NCI-H524 treated with DMSO at 0.1 percent for 48 hours (cell line): ENCODE measurements at regions not wholly inside any gene's neighbourhood (a gene's known extent, or its start where the extent isn't known, plus 50 kb on each side); places are given as distances from the start of the nearest gene placed in this dataset.

Experiments used
- DNase-seq: peaks from one replicate; lab custom pipeline; 2025; lab: John Stamatoyannopoulos, UW

GRCh38 chr11:104529906-104530305, 366.0 kb upstream of the PDGFD start:
- no peak for DNase-seq

GRCh38 chr11:104529213-104529612, 365.3 kb upstream of the PDGFD start:
- no peak for DNase-seq

GRCh38 chr11:104526006-104526405, 362.1 kb upstream of the PDGFD start:
- no peak for DNase-seq

- DNase-seq = no peak
Measured at GRCh38 chr11:104525416-104525815, 361.5 kb upstream of the PDGFD start.

- DNase-seq = no peak
Measured at GRCh38 chr11:104524254-104524653, 360.3 kb upstream of the PDGFD start.

GRCh38 chr11:104523611-104524010, 359.7 kb upstream of the PDGFD start:
- DNase-seq = no peak

GRCh38 chr11:104522650-104523049, 358.7 kb upstream of the PDGFD start:
- DNase-seq = peak; percentile 70

- DNase-seq = no peak
Measured at GRCh38 chr11:104522123-104522522, 358.2 kb upstream of the PDGFD start.

- no peak for DNase-seq
Measured at GRCh38 chr11:104510169-104510568, 346.2 kb upstream of the PDGFD start.

- no peak for DNase-seq
Measured at GRCh38 chr11:104490182-104490581, 326.2 kb upstream of the PDGFD start.

GRCh38 chr11:104488561-104488960, 324.6 kb upstream of the PDGFD start:
- no peak for DNase-seq

- DNase-seq = no peak
Measured at GRCh38 chr11:104487046-104487806, 323.3 kb upstream of the PDGFD start.

GRCh38 chr11:104484804-104485554, 321.0 kb upstream of the PDGFD start:
- no peak for DNase-seq

- DNase-seq = no peak
Measured at GRCh38 chr11:104476898-104477297, 313.0 kb upstream of the PDGFD start.

GRCh38 chr11:104476454-104476853, 312.5 kb upstream of the PDGFD start:
- no peak for DNase-seq

- DNase-seq = no peak
Measured at GRCh38 chr11:104467404-104467803, 303.5 kb upstream of the PDGFD start.

GRCh38 chr11:104465321-104465720, 301.4 kb upstream of the PDGFD start:
- DNase-seq = no peak

GRCh38 chr11:104464691-104465090, 300.7 kb upstream of the PDGFD start:
- no peak for DNase-seq

GRCh38 chr11:104462341-104462740, 298.4 kb upstream of the PDGFD start:
- no peak for DNase-seq

- DNase-seq = no peak
Measured at GRCh38 chr11:104451197-104451893, 287.4 kb upstream of the PDGFD start.

- DNase-seq = no peak
Measured at GRCh38 chr11:104443387-104443786, 279.4 kb upstream of the PDGFD start.

- DNase-seq = no peak
Measured at GRCh38 chr11:104442321-104442720, 278.4 kb upstream of the PDGFD start.

GRCh38 chr11:104435494-104435893, 271.5 kb upstream of the PDGFD start:
- no peak for DNase-seq
